ENCODE measurements at regions not wholly inside any gene's neighbourhood (a gene's known extent, or its start where the extent isn't known, plus 50 kb on each side); places are given as distances from the start of the nearest gene placed in this dataset.

DNA sequence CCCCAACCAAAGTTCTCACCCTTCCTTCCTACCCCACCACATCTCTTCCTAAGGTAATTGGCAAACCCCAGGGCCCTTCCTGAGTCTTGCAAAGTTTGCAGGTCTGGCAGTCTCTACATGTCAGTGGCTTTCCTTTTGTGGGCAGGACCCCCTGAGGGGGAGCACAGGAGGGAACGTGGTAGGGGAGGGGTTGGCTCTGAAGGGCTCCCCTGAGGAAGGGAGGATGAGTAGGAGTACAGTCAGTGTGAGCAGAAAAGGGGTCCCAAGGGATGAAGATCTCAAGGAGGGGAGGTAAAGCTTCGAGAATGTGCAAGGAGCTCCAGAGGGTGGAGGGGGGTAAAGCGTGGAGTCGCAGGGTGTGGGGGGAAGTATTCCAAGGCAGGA, 206.9 kb downstream of the RAB11FIP4 start:
- ChIA-PET POLR2A (no interaction called here), CTCF (no interaction called here)
- H3K4me1 ChIP-seq (ENCODE audit: control insufficient read depth, extremely low read depth, insufficient read depth, low read length) = peaks cover 18% of the 10 kb centered on the region
- H3K9me3 ChIP-seq (replicated peaks; ENCODE audit: control insufficient read depth, insufficient read depth, low read length) = no peaks in the 10 kb centered on the region
- H3K36me3 ChIP-seq (ENCODE audit: control insufficient read depth in 2 of 2, extremely low read depth in 1 of 2, insufficient read depth in 2 of 2, low read length in 2 of 2) = no peaks in the 10 kb centered on the region
- FAIRE-seq (no peak), DNase-seq (ENCODE audit: low read depth, low spot score) (no peak)
- H3K79me2 ChIP-seq (ENCODE audit: control insufficient read depth, insufficient read depth, low read length) = no peaks in the 10 kb centered on the region
- no peaks in the 10 kb centered on the region for H4K20me1 ChIP-seq (replicated peaks; ENCODE audit: control insufficient read depth, extremely low read depth, insufficient read depth, low read length)
- no peak overlapping the region for H3K9ac ChIP-seq (replicated peaks; ENCODE audit: extremely low read depth, insufficient read depth, low read length)
- no TSS peak for BruUV-seq (replicated peaks)
- H3K4me2 ChIP-seq (ENCODE audit: insufficient read depth, low read length) = no peak overlapping the region
- intact Hi-C loops (cut with micrococcal nuclease) (no loop called here), dilution Hi-C loops (cut with MboI; ENCODE audit: extremely low pct_ligation_motif_present, low sequenced_read_pairs) (no loop called here)
- no peak overlapping the region for H3K27ac ChIP-seq (ENCODE audit: insufficient read depth, low read depth, low read length)
- H3K9me1 ChIP-seq (replicated peaks; ENCODE audit: control insufficient read depth, extremely low read depth, insufficient read depth, low read length) = no peaks in the 10 kb centered on the region
- H2AFZ ChIP-seq (ENCODE audit: low read depth, low read length) = no peak overlapping the region
- no peak overlapping the region for H3K4me3 ChIP-seq (replicated peaks in 1 of 3; ENCODE audit: insufficient read depth in 1 of 3, low read depth in 1 of 3, low read length in 3 of 3)
- H3K27me3 ChIP-seq (ENCODE audit: control insufficient read depth in 2 of 2, insufficient read depth in 2 of 2, low read length in 2 of 2) = no peaks in the 10 kb centered on the region
- TF ChIP-seq MYC (IDR thresholded peaks at IDR 0.05; ENCODE audit: low read depth, low read length) (no peak), JUN (IDR thresholded peaks at IDR 0.05; ENCODE audit: borderline replicate concordance, insufficient read depth, insufficient read length, low read depth) (no peak), FOS (IDR thresholded peaks at IDR 0.05; ENCODE audit: borderline replicate concordance, insufficient read depth, low read length) (no peak), POLR2AphosphoS5 (IDR thresholded peaks at IDR 0.05; ENCODE audit: insufficient read depth, low read depth, low read length) (no peak), EZH2 (IDR thresholded peaks at IDR 0.05; ENCODE audit: borderline replicate concordance, low read depth, low read length, severe bottlenecking) (no peak), POLR2A (IDR thresholded peaks at IDR 0.05; ENCODE audit: low read depth, low read length) (no peak), GATA2 (IDR thresholded peaks at IDR 0.05; ENCODE audit: insufficient read depth, insufficient read length, low read depth, low read length) (no peak)
- TF ChIP-seq, protein P1, sequence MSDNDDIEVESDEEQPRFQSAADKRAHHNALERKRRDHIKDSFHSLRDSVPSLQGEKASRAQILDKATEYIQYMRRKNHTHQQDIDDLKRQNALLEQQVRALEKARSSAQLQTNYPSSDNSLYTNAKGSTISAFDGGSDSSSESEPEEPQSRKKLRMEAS (IDR thresholded peaks at IDR 0.05; ENCODE audit: insufficient read depth, insufficient read length) = no peak
- TF ChIP-seq, protein P2, sequence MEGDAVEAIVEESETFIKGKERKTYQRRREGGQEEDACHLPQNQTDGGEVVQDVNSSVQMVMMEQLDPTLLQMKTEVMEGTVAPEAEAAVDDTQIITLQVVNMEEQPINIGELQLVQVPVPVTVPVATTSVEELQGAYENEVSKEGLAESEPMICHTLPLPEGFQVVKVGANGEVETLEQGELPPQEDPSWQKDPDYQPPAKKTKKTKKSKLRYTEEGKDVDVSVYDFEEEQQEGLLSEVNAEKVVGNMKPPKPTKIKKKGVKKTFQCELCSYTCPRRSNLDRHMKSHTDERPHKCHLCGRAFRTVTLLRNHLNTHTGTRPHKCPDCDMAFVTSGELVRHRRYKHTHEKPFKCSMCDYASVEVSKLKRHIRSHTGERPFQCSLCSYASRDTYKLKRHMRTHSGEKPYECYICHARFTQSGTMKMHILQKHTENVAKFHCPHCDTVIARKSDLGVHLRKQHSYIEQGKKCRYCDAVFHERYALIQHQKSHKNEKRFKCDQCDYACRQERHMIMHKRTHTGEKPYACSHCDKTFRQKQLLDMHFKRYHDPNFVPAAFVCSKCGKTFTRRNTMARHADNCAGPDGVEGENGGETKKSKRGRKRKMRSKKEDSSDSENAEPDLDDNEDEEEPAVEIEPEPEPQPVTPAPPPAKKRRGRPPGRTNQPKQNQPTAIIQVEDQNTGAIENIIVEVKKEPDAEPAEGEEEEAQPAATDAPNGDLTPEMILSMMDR (IDR thresholded peaks at IDR 0.05; ENCODE audit: extremely low read depth in 1 of 2, insufficient read depth in 1 of 2, low read depth in 1 of 2, low read length in 2 of 2) = no peak
